Panc1 (cell line): ENCODE measurements at regions not wholly inside any gene's neighbourhood (a gene's known extent, or its start where the extent isn't known, plus 50 kb on each side); places are given as distances from the start of the nearest gene placed in this dataset.

ENCODE experiments used
- CTCF ChIP-seq: fragments of 450-650 bp; IDR thresholded peaks from 2 replicates; pipeline ENCODE4 v1.5.1; 2017; ENCODE audit warnings: mild to moderate bottlenecking
- POLR2AphosphoS5 ChIP-seq: IDR thresholded peaks from 2 replicates; pipeline ENCODE4 v1.6.1; 2012; ENCODE audit warnings: mild to moderate bottlenecking, low read depth, low read length, moderate library complexity
- REST ChIP-seq, 2 experiments: IDR thresholded peaks; 2 replicates each; pipeline ENCODE4 v1.6.1; 2011 to 2012; ENCODE audit warnings: low read depth in 2 of 2, control low read depth in 1 of 2, low read length in 1 of 2, mild to moderate bottlenecking in 1 of 2, moderate library complexity in 1 of 2; ENCODE audit not compliant: insufficient read depth in 1 of 2
- SIN3A ChIP-seq: IDR thresholded peaks from 2 replicates; pipeline ENCODE4 v1.6.1; 2012; ENCODE audit warnings: low read depth, mild to moderate bottlenecking, low read length, moderate library complexity, borderline replicate concordance; ENCODE audit not compliant: insufficient read depth

- TF ChIP-seq CTCF: no peak
- TF ChIP-seq REST (IDR thresholded peaks at IDR 0.05; ENCODE audit: insufficient read depth in 1 of 2, low read depth in 2 of 2, low read length in 1 of 2): no peak
- no peak for TF ChIP-seq SIN3A
- TF ChIP-seq POLR2AphosphoS5: no peak
Measured at GRCh38 chr2:129710670-129711495, 268.6 kb upstream of the RAB6C start.
